ENCODE measurements at regions not wholly inside any gene's neighbourhood (a gene's known extent, or its start where the extent isn't known, plus 50 kb on each side); places are given as distances from the start of the nearest gene placed in this dataset.

DNA sequence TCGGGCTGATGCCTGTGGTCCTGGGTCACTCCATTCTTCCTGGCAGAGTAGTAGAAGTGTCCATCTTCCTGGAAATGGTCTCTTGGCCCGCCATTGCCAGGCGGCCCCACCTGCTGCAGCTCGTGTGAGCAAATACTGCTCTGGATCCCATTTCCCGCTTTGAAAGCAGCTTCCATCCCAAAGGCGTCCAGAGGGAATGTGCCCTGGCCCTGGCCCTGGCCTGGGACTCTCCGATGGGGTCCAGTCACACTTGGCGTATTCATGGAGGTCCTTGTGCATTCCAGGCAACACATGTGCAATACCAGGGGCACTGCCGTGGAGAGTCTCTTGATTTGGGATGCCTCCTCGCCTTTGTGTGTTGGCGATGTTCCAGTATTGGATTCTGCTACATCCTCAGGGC is 111.1 kb downstream of the SNRPN start:
- peaks cover 100% of the 10 kb centered on the region for H3K9me3 Mint-ChIP-seq
- TF ChIP-seq, protein P1, sequence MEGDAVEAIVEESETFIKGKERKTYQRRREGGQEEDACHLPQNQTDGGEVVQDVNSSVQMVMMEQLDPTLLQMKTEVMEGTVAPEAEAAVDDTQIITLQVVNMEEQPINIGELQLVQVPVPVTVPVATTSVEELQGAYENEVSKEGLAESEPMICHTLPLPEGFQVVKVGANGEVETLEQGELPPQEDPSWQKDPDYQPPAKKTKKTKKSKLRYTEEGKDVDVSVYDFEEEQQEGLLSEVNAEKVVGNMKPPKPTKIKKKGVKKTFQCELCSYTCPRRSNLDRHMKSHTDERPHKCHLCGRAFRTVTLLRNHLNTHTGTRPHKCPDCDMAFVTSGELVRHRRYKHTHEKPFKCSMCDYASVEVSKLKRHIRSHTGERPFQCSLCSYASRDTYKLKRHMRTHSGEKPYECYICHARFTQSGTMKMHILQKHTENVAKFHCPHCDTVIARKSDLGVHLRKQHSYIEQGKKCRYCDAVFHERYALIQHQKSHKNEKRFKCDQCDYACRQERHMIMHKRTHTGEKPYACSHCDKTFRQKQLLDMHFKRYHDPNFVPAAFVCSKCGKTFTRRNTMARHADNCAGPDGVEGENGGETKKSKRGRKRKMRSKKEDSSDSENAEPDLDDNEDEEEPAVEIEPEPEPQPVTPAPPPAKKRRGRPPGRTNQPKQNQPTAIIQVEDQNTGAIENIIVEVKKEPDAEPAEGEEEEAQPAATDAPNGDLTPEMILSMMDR (IDR thresholded peaks at IDR 0.05): no peak
- H3K27me3 Mint-ChIP-seq (ENCODE audit: insufficient read depth): peaks cover 6% of the 10 kb centered on the region
- H3K4me3 Mint-ChIP-seq: no peak overlapping the region
- no peaks in the 10 kb centered on the region for H3K4me1 Mint-ChIP-seq (ENCODE audit: low read depth)
- no peak overlapping the region for H3K27ac Mint-ChIP-seq
- peaks cover 100% of the 10 kb centered on the region for H3K36me3 Mint-ChIP-seq (ENCODE audit: low read depth)
- DNase-seq: no peak

DNA sequence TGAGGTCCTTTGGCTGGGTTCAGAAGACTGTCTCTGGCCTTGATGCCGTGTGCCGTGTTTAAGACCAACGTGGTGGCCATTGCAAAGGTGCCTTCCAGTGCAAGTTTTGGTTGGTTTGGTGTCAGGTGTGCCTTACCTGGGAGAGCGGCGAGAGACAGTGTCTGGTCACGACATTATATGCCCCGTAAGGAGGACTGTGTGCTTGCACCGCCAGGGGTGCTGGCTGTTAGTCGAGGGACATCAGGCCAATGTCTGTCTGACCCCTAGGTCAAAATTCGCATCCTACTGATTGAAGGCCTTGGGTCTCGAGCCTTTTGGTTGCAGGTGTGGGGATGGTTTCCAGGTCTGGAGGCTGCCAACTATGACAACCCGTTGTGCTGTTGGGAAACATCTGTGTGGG is 111.9 kb downstream of the SNRPN start:
- peaks cover 100% of the 10 kb centered on the region for H3K36me3 Mint-ChIP-seq (ENCODE audit: low read depth)
- TF ChIP-seq, protein P1 (IDR thresholded peaks at IDR 0.05): no peak
- peaks cover 100% of the 10 kb centered on the region for H3K9me3 Mint-ChIP-seq
- H3K27me3 Mint-ChIP-seq (ENCODE audit: insufficient read depth): peaks cover 5% of the 10 kb centered on the region
- no peak overlapping the region for H3K27ac Mint-ChIP-seq
- no peak for DNase-seq
- no peaks in the 10 kb centered on the region for H3K4me1 Mint-ChIP-seq (ENCODE audit: low read depth)
- H3K4me3 Mint-ChIP-seq: no peak overlapping the region

DNA sequence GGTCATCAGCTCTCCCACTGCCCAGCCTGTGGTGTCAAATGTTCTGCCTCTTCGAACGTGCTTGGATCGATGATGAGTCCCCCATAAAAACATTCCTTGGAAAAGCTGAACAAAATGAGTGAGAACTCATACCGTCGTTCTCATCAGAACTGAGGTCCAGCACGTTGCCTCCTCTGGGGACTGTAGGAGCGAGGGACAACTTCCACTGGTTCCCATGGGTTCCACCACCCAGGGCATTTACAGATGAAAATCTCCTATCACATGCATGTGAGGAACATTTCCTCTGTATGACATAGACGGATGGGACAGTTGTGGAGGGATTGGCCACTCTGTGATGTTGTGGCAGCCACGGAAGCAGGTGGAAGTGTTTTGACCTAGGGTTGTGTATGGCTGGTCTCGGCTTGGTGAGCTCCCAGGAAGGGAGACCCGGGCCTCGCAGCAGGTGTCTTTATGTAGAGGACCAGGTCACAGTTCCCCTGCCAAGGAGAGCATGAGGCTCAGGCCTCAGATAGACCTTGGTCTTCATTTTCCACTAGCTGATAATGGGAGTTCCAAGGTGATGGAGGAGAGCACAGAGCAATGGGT is 113.0 kb downstream of the SNRPN start:
- peaks cover 100% of the 10 kb centered on the region for H3K36me3 Mint-ChIP-seq (ENCODE audit: low read depth)
- no peaks in the 10 kb centered on the region for H3K4me1 Mint-ChIP-seq (ENCODE audit: low read depth)
- no peak overlapping the region for H3K4me3 Mint-ChIP-seq
- H3K9me3 Mint-ChIP-seq: peaks cover 100% of the 10 kb centered on the region
- no peak overlapping the region for H3K27ac Mint-ChIP-seq
- no peak for DNase-seq
- H3K27me3 Mint-ChIP-seq (ENCODE audit: insufficient read depth): peaks cover 4% of the 10 kb centered on the region
- TF ChIP-seq, protein P1 (IDR thresholded peaks at IDR 0.05): no peak

DNA sequence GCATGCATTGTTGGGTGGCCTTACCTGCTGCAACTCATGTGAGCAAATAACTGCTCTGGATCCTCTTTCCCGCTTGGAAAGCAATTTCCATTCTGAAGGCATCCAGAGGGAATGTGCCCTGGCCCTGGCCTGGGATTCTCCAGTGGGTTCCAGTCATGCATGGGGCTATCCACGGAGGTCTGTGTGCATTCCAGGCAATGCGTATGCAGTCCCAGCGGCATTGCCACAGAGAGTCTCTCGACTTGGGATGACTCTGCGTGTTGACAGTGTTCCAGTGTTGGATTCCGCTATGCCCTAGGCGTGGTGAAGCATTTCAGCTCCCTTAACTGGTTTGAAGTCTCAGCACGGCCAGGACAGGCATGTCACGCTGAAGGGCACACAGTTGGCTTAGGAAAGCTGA is 113.9 kb downstream of the SNRPN start:
- peaks cover 2% of the 10 kb centered on the region; the same call in 1 of the 2 replicates for H3K27me3 Mint-ChIP-seq (ENCODE audit: insufficient read depth)

DNA sequence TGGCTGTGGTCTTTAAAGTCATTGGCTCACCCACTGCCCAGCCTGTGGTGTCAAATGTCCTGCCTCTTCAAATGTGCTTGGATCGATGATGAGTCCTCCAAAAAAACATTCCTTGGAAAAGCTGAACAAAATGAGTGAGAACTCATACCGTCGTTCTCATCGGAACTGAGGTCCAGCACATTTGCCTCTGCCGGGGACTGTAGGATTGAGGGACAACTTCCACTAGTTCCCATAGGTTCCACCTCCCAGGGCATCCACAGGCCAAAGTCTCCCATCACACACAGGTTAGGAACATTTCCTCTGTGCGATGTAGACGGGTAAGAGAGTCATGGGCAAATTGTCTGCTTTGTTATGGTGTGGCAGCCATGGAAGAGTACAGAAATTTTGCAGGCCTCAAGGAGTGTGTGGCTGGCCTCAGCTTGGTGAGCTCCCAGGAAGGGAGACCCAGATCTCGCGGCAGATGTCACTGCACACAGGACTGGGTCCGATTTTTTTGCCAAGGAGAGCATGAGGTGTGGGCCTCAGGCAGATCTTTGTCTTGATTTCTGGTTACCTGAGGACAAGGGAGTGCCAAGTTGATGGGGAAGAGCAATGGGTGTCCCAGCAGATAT is 115.7 kb downstream of the SNRPN start:
- Mint-ChIP-seq H3K4me1 (ENCODE audit: low read depth) (no peaks in the 10 kb centered on the region), H3K27ac (no peak overlapping the region), H3K27me3 (ENCODE audit: insufficient read depth) (peaks cover 2% of the 10 kb centered on the region; the same call in 1 of the 2 replicates), H3K36me3 (ENCODE audit: low read depth) (peaks cover 100% of the 10 kb centered on the region), H3K9me3 (peaks cover 100% of the 10 kb centered on the region), H3K4me3 (no peak overlapping the region)
- TF ChIP-seq, protein P1 (IDR thresholded peaks at IDR 0.05): no peak
- no peak for DNase-seq

More for the DNA sequence above, 113.9 kb downstream of the SNRPN start:
- TF ChIP-seq, protein P1 (IDR thresholded peaks at IDR 0.05): no peak
- Mint-ChIP-seq H3K36me3 (ENCODE audit: low read depth) (peaks cover 100% of the 10 kb centered on the region), H3K27ac (no peak overlapping the region), H3K4me3 (no peak overlapping the region), H3K4me1 (ENCODE audit: low read depth) (no peaks in the 10 kb centered on the region), H3K9me3 (peaks cover 100% of the 10 kb centered on the region)
- DNase-seq: no peak
